ENCODE measurements at regions not wholly inside any gene's neighbourhood (a gene's known extent, or its start where the extent isn't known, plus 50 kb on each side); places are given as distances from the start of the nearest gene placed in this dataset.
"Not testable (repeated sequence)": the region's sequence is repeated elsewhere in the genome, so short reads cannot be mapped to it uniquely, and the experiment has no call there.

DNA sequence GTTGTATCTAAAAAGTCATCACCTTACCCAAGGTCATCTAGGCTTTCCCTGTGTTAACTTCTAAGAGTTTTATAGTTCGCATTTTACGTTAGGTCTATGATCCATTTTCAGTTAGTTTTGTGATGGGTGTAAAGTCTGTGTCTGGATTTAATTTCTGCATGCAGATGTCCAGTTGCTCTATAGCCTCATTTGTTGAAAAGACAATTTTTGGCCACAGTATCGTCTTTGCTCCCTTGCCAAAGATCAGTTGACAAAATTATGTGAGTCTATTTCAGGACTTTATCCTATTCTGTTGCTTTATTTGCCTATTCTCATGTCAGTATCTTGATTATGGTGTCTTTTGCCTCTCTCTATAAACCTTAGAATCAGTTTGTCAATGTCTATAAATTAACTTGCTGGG lies 85.1 kb downstream of the METRNL start:
- H3K14ac ChIP-seq (ENCODE audit: low read length): no peak overlapping the region
- no peaks in the 10 kb centered on the region for H3K79me1 ChIP-seq (ENCODE audit: low read depth, low read length)
- no peak overlapping the region for H3K4me2 ChIP-seq (ENCODE audit: insufficient read depth, low read length, poor library complexity, severe bottlenecking)
- no CpG with 5 or more reads among the region's 3 CpGs for WGBS, 2 donors (ENCODE audit: extremely low coverage in 2 of 2, insufficient read length in 2 of 2, insufficient replicate concordance in 1 of 2)
- H3K36me3 ChIP-seq (replicated peaks in 1 of 2; ENCODE audit: control insufficient read depth in 2 of 2, insufficient read depth in 2 of 2, low read length in 2 of 2): no peaks in the 10 kb centered on the region
- no peak overlapping the region for H3K9ac ChIP-seq (ENCODE audit: low read depth, low read length, poor library complexity)
- H2BK120ac ChIP-seq (ENCODE audit: low read depth, low read length): no peak overlapping the region
- H2AFZ ChIP-seq (ENCODE audit: low read length): no peak overlapping the region
- H3K23ac ChIP-seq (ENCODE audit: low read depth, low read length, poor library complexity): no peak overlapping the region
- H4K8ac ChIP-seq (ENCODE audit: low read depth, low read length): no peak overlapping the region
- no peak for DNase-seq (ENCODE audit: low spot score)
- H2BK12ac ChIP-seq (ENCODE audit: low read length): no peak overlapping the region
- no peak overlapping the region for H2BK15ac ChIP-seq (ENCODE audit: low read length)
- no peak overlapping the region for H3K27ac ChIP-seq (replicated peaks; ENCODE audit: low read length)
- H3K4me3 ChIP-seq (ENCODE audit: low read length in 2 of 2): no peak overlapping the region
- peaks cover 0 to 11% (median 0%) of the 10 kb centered on the region in 3 experiments for H3K27me3 ChIP-seq (ENCODE audit: control insufficient read depth in 3 of 3, insufficient read depth in 3 of 3, low read depth in 1 of 3, low read length in 3 of 3)
- peaks cover 0 to 11% of the 10 kb centered on the region in 2 donors for H3K9me3 ChIP-seq (replicated peaks in 1 of 2; ENCODE audit: control insufficient read depth in 2 of 2, insufficient read depth in 1 of 2, low read depth in 1 of 2, low read length in 2 of 2)
- no peak overlapping the region for H2AK5ac ChIP-seq (ENCODE audit: low read depth, low read length)
- no peaks in the 10 kb centered on the region for H3K4me1 ChIP-seq (ENCODE audit: control insufficient read depth in 2 of 2, insufficient read depth in 1 of 2, low read depth in 1 of 2, low read length in 2 of 2)
- no peak overlapping the region for H2BK5ac ChIP-seq (ENCODE audit: low read length)
- H3K4ac ChIP-seq (ENCODE audit: low read length): no peak overlapping the region
- no peak overlapping the region for H4K91ac ChIP-seq (ENCODE audit: low read depth, low read length, poor library complexity)
- H3K18ac ChIP-seq (ENCODE audit: low read length): no peak overlapping the region

DNA sequence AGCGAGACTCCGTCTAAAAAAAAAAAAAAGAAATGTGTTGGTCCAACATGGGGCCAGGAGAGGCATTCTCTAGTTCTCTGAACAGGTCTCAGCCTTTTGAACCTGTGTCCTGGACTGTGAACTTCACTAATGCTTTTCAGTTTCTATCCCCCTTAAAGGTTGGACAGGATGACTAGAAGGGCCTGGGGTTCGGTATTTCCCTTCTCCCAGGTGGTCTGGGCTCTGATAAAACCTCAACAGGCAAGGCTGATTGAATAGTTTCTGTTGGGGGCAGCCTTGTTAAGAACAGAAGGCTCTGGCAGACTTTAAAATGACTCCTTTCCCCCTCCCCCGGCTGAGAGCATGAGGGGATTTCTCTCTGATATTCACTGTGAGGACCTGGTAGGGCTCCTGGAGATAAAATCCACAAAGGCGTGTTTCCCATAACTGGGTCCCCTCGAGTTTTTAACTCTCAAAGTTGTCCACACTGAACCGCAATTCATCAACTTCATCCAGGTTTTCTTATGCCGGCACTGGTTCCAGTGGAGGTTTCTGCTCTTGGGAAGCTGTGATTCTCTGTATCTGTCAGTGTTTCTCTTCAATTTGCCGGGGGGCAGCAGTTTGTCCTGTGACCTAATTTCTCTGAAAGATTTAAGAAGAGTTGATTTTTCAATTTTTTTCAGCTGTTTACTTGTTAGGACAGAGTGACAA lies 91.3 kb downstream of the METRNL start:
- Histone ChIP-seq H3K4me3 (ENCODE audit: low read length in 2 of 2) (no peak overlapping the region), H2AFZ (ENCODE audit: low read length) (no peak overlapping the region), H3K36me3 (replicated peaks in 1 of 2; ENCODE audit: control insufficient read depth in 2 of 2, insufficient read depth in 2 of 2, low read length in 2 of 2) (no peaks in the 10 kb centered on the region), H2BK5ac (ENCODE audit: low read length) (no peak overlapping the region), H3K27me3 (ENCODE audit: control insufficient read depth in 3 of 3, insufficient read depth in 3 of 3, low read depth in 1 of 3, low read length in 3 of 3) (peaks cover 0 to 7% (median 0%) of the 10 kb centered on the region in 3 experiments), H2BK12ac (ENCODE audit: low read length) (no peak overlapping the region), H2BK15ac (ENCODE audit: low read length) (no peak overlapping the region), H4K91ac (ENCODE audit: low read depth, low read length, poor library complexity) (no peak overlapping the region), H3K23ac (ENCODE audit: low read depth, low read length, poor library complexity) (no peak overlapping the region), H3K9me3 (replicated peaks in 1 of 2; ENCODE audit: control insufficient read depth in 2 of 2, insufficient read depth in 1 of 2, low read depth in 1 of 2, low read length in 2 of 2) (peaks cover 0 to 13% of the 10 kb centered on the region in 2 donors), H3K27ac (replicated peaks; ENCODE audit: low read length) (no peak overlapping the region), H3K79me1 (ENCODE audit: low read depth, low read length) (peaks cover 1% of the 10 kb centered on the region), H3K18ac (ENCODE audit: low read length) (no peak overlapping the region), H2AK5ac (ENCODE audit: low read depth, low read length) (no peak overlapping the region), H2BK120ac (ENCODE audit: low read depth, low read length) (no peak overlapping the region), H3K9ac (ENCODE audit: low read depth, low read length, poor library complexity) (no peak overlapping the region), H3K14ac (ENCODE audit: low read length) (no peak overlapping the region), H3K4me1 (ENCODE audit: control insufficient read depth in 2 of 2, insufficient read depth in 1 of 2, low read depth in 1 of 2, low read length in 2 of 2) (no peaks in the 10 kb centered on the region), H4K8ac (ENCODE audit: low read depth, low read length) (no peak overlapping the region), H3K4me2 (ENCODE audit: insufficient read depth, low read length, poor library complexity, severe bottlenecking) (no peak overlapping the region), H3K4ac (ENCODE audit: low read length) (no peak overlapping the region)
- WGBS, 2 donors (ENCODE audit: extremely low coverage in 2 of 2, insufficient read length in 2 of 2, insufficient replicate concordance in 1 of 2): no CpG with 5 or more reads among the region's 9 CpGs
- DNase-seq (ENCODE audit: low spot score): no peak

- peak overlapping the region in 1 of 2 donors; percentile 9 for H3K4me3 ChIP-seq (ENCODE audit: low read length in 2 of 2)
- no peaks in the 10 kb centered on the region for H3K4me1 ChIP-seq (ENCODE audit: control insufficient read depth in 2 of 2, insufficient read depth in 1 of 2, low read depth in 1 of 2, low read length in 2 of 2)
- H3K79me1 ChIP-seq (ENCODE audit: low read depth, low read length): peaks cover 1% of the 10 kb centered on the region
- H3K9ac ChIP-seq (ENCODE audit: low read depth, low read length, poor library complexity): no peak overlapping the region
- peaks cover 0 to 17% of the 10 kb centered on the region in 2 donors for H3K9me3 ChIP-seq (replicated peaks in 1 of 2; ENCODE audit: control insufficient read depth in 2 of 2, insufficient read depth in 1 of 2, low read depth in 1 of 2, low read length in 2 of 2)
- no peak overlapping the region for H2AK5ac ChIP-seq (ENCODE audit: low read depth, low read length)
- no peak overlapping the region for H2BK120ac ChIP-seq (ENCODE audit: low read depth, low read length)
- no peak overlapping the region for H3K23ac ChIP-seq (ENCODE audit: low read depth, low read length, poor library complexity)
- H3K27me3 ChIP-seq (ENCODE audit: control insufficient read depth in 3 of 3, insufficient read depth in 3 of 3, low read depth in 1 of 3, low read length in 3 of 3): peaks cover 0 to 7% (median 0%) of the 10 kb centered on the region in 3 experiments
- no peak overlapping the region for H3K27ac ChIP-seq (replicated peaks; ENCODE audit: low read length)
- WGBS, 2 donors (ENCODE audit: extremely low coverage in 2 of 2, insufficient read length in 2 of 2, insufficient replicate concordance in 1 of 2): no CpG with 5 or more reads among the region's 21 CpGs
- DNase-seq (ENCODE audit: low spot score): no peak
- no peaks in the 10 kb centered on the region for H3K36me3 ChIP-seq (replicated peaks in 1 of 2; ENCODE audit: control insufficient read depth in 2 of 2, insufficient read depth in 2 of 2, low read length in 2 of 2)
- H2BK15ac ChIP-seq (ENCODE audit: low read length): no peak overlapping the region
- no peak overlapping the region for H3K18ac ChIP-seq (ENCODE audit: low read length)
- H2AFZ ChIP-seq (ENCODE audit: low read length): peak overlapping the region; percentile 9
- no peak overlapping the region for H4K91ac ChIP-seq (ENCODE audit: low read depth, low read length, poor library complexity)
- H2BK5ac ChIP-seq (ENCODE audit: low read length): no peak overlapping the region
- no peak overlapping the region for H4K8ac ChIP-seq (ENCODE audit: low read depth, low read length)
- H3K4me2 ChIP-seq (ENCODE audit: insufficient read depth, low read length, poor library complexity, severe bottlenecking): no peak overlapping the region
- H3K14ac ChIP-seq (ENCODE audit: low read length): peak overlapping the region; percentile 82
- H2BK12ac ChIP-seq (ENCODE audit: low read length): no peak overlapping the region
- no peak overlapping the region for H3K4ac ChIP-seq (ENCODE audit: low read length)
These were observed 92.3 kb downstream of the METRNL start for GRCh38 chr17:83171661-83172060.

DNA sequence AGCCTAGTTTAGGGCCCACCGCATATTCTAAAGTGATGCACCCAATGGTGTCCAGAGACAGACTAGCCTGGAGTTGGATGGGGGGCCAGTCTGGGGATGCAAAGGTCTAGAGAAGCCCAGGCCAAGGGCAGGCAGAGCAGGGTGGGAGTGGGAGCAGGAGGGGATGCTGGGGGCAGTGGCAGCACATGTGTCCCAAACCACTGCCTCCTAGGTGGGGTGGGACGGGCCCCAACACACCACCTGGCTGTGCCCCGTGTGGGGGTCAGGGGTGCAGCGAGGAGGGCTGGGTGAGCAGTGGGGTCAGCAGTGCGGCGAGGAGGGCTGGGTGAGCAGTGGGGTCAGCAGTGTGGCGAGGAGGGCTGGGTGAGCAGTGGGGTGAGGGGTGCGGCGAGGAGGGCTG lies 92.7 kb downstream of the METRNL start:
- not testable (repeated sequence) for H3K36me3 ChIP-seq (replicated peaks in 1 of 2; ENCODE audit: control insufficient read depth in 2 of 2, insufficient read depth in 2 of 2, low read length in 2 of 2); H2AFZ ChIP-seq (ENCODE audit: low read length); H3K27ac ChIP-seq (replicated peaks; ENCODE audit: low read length); H4K91ac ChIP-seq (ENCODE audit: low read depth, low read length, poor library complexity); H2BK120ac ChIP-seq (ENCODE audit: low read depth, low read length); H4K8ac ChIP-seq (ENCODE audit: low read depth, low read length); H2BK15ac ChIP-seq (ENCODE audit: low read length); H3K27me3 ChIP-seq (ENCODE audit: control insufficient read depth in 3 of 3, insufficient read depth in 3 of 3, low read depth in 1 of 3, low read length in 3 of 3); H2BK12ac ChIP-seq (ENCODE audit: low read length); H2BK5ac ChIP-seq (ENCODE audit: low read length); H3K4me2 ChIP-seq (ENCODE audit: insufficient read depth, low read length, poor library complexity, severe bottlenecking); DNase-seq (ENCODE audit: low spot score); H3K9ac ChIP-seq (ENCODE audit: low read depth, low read length, poor library complexity); H3K79me1 ChIP-seq (ENCODE audit: low read depth, low read length); H2AK5ac ChIP-seq (ENCODE audit: low read depth, low read length); H3K4me1 ChIP-seq (ENCODE audit: control insufficient read depth in 2 of 2, insufficient read depth in 1 of 2, low read depth in 1 of 2, low read length in 2 of 2); H3K4ac ChIP-seq (ENCODE audit: low read length); H3K18ac ChIP-seq (ENCODE audit: low read length)
- Histone ChIP-seq H3K23ac (ENCODE audit: low read depth, low read length, poor library complexity) (peak overlapping the region; percentile 43), H3K14ac (ENCODE audit: low read length) (peak overlapping the region; percentile 82), H3K4me3 (ENCODE audit: low read length in 2 of 2) (peak overlapping the region in 1 of 2 donors; percentile 60), H3K9me3 (replicated peaks in 1 of 2; ENCODE audit: control insufficient read depth in 2 of 2, insufficient read depth in 1 of 2, low read depth in 1 of 2, low read length in 2 of 2) (peaks cover 0 to 17% of the 10 kb centered on the region in 2 donors)
- WGBS, 2 donors (ENCODE audit: extremely low coverage in 2 of 2, insufficient read length in 2 of 2, insufficient replicate concordance in 1 of 2): no CpG with 5 or more reads among the region's 9 CpGs

All from neuronal stem cell (in vitro differentiated cells).